HFFc6 (cell line): ENCODE measurements at regions not wholly inside any gene's neighbourhood (a gene's known extent, or its start where the extent isn't known, plus 50 kb on each side); places are given as distances from the start of the nearest gene placed in this dataset.
"Not testable (repeated sequence)": the region's sequence is repeated elsewhere in the genome, so short reads cannot be mapped to it uniquely, and the experiment has no call there.

Source experiments
- DNase-seq: peaks from one replicate; pipeline ENCODE4 v3.0.0-alpha.2; 2018
- H3K27ac Mint-ChIP-seq: 2 replicates; pipeline ENCODE4 v1.8.0; 2020; ENCODE audit warnings: mild to moderate bottlenecking, mixed read lengths
- H3K27me3 Mint-ChIP-seq: 2 replicates; pipeline ENCODE4 v1.8.0; 2021; ENCODE audit warnings: mild to moderate bottlenecking, moderate library complexity, mixed read lengths; ENCODE audit not compliant: insufficient read depth
- H3K36me3 Mint-ChIP-seq: 2 replicates; pipeline ENCODE4 v1.8.0; 2021; ENCODE audit warnings: low read depth, mixed read lengths
- H3K4me1 Mint-ChIP-seq: 2 replicates; pipeline ENCODE4 v1.8.0; 2020; ENCODE audit warnings: low read depth, mixed read lengths
- H3K4me3 Mint-ChIP-seq: 2 replicates; pipeline ENCODE4 v1.8.0; 2020; ENCODE audit warnings: mild to moderate bottlenecking, moderate library complexity, mixed read lengths
- H3K9me3 Mint-ChIP-seq: 2 replicates; pipeline ENCODE4 v1.8.0; 2020; ENCODE audit warnings: mild to moderate bottlenecking, mixed read lengths
- TF ChIP-seq, protein P1 (sequence below): fragments of 200-600 bp; sonication (generic); IDR thresholded peaks from 2 replicates; pipeline ENCODE4 v1.5.0; 2021; ENCODE audit warnings: antibody characterized with exemption, mild to moderate bottlenecking

DNA sequence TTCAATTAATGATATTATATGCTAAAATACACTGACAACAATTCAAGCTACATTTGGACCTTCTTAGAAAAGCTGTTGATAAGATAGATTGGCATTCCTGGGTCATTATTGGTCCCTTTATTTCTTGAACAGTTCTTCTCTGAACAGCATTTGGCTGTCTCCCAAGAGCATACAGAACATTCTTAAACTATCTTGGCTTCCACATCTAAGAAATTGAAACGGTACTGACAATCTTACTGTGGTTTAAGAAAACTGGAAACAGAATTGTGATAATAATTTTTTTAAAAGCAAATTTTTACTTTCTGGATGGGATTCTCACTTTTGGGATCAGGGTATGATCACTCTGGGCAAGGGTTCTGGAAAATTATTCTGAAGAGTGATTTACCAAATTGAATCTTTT lies 161.7 kb upstream of the ZNF385D start:
- no peaks in the 10 kb centered on the region; the same call in 1 of the 2 replicates for H3K27me3 Mint-ChIP-seq
- H3K4me3 Mint-ChIP-seq, result no peak overlapping the region
- peak; percentile 7 for DNase-seq
- TF ChIP-seq, protein P1, sequence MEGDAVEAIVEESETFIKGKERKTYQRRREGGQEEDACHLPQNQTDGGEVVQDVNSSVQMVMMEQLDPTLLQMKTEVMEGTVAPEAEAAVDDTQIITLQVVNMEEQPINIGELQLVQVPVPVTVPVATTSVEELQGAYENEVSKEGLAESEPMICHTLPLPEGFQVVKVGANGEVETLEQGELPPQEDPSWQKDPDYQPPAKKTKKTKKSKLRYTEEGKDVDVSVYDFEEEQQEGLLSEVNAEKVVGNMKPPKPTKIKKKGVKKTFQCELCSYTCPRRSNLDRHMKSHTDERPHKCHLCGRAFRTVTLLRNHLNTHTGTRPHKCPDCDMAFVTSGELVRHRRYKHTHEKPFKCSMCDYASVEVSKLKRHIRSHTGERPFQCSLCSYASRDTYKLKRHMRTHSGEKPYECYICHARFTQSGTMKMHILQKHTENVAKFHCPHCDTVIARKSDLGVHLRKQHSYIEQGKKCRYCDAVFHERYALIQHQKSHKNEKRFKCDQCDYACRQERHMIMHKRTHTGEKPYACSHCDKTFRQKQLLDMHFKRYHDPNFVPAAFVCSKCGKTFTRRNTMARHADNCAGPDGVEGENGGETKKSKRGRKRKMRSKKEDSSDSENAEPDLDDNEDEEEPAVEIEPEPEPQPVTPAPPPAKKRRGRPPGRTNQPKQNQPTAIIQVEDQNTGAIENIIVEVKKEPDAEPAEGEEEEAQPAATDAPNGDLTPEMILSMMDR, result no peak
- H3K4me1 Mint-ChIP-seq, result peaks cover 19% of the 10 kb centered on the region; the same call in 1 of the 2 replicates
- H3K36me3 Mint-ChIP-seq, result no peaks in the 10 kb centered on the region
- H3K9me3 Mint-ChIP-seq, result no peaks in the 10 kb centered on the region
- no peak overlapping the region for H3K27ac Mint-ChIP-seq

DNA sequence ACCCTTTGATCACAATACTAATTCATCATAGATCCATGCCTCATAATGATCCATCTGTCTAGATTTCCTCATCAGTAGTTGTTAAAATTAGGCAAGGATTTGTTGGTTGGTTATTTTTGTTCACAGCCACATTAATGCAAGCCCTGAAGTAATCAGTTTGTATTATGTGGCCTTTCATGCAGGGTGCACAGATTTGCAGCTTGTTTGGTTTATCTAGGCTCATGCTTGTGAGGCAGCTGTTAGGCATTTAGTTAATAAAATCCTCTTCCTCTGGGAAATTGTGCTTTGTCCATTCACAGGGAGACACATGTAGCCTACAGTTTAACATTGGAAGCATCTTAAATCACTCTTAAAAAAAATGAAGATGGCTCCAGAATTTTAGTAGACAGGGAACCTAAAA lies 162.8 kb upstream of the ZNF385D start:
- TF ChIP-seq, protein P1, result no peak

DNA sequence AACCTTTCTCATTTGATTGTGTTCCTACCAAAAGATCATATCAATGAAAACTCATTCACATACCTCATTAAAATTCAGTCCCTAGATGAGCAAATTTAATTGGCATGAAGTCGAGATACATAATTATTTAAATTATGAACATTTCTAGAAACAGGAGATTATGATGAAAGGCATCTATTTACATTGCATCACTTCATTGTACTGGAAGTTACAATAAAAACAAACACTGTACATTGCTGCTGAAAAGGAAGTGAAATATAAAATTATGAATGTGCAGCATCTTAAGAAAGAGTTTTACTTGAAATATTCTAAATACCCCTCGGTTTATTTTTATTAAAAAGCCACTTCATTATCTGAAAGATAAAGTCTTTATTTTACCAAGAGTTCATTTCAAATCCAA lies 163.4 kb upstream of the ZNF385D start:
- no peak for DNase-seq
- H3K4me1 Mint-ChIP-seq, result peaks cover 31% of the 10 kb centered on the region; the same call in 1 of the 2 replicates
- H3K36me3 Mint-ChIP-seq, result no peaks in the 10 kb centered on the region
- H3K27me3 Mint-ChIP-seq, result no peaks in the 10 kb centered on the region
- H3K4me3 Mint-ChIP-seq, result no peak overlapping the region
- H3K9me3 Mint-ChIP-seq, result no peaks in the 10 kb centered on the region
- H3K27ac Mint-ChIP-seq, result no peak overlapping the region; the same call in 1 of the 2 replicates
- TF ChIP-seq, protein P1, result no peak

More for the DNA sequence above, 162.8 kb upstream of the ZNF385D start:
- H3K36me3 Mint-ChIP-seq, result no peaks in the 10 kb centered on the region
- no peak overlapping the region; the same call in 1 of the 2 replicates for H3K27ac Mint-ChIP-seq
- DNase-seq, result peak; percentile 66
- no peaks in the 10 kb centered on the region for H3K9me3 Mint-ChIP-seq
- no peaks in the 10 kb centered on the region for H3K27me3 Mint-ChIP-seq
- peaks cover 24% of the 10 kb centered on the region; the same call in 1 of the 2 replicates for H3K4me1 Mint-ChIP-seq
- H3K4me3 Mint-ChIP-seq, result no peak overlapping the region; the same call in 1 of the 2 replicates

DNA sequence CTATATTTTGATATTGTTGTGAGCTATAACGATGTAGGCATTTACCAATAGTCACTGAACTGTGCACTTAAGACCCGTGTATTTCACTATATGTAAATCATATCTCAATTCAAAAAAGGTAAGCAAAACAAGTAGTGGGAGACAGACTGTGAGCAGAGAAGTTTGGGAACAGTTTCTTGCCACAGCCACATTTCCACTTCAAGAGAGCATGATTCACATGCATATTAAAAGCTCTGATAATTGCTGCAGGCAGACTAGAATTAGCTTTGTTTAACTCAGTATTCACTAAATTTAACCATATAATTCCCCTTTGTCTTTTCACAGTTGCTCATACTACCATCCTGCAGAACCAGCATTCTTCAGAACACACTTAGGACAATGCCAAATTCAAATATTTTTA lies 168.4 kb upstream of the ZNF385D start:
- Mint-ChIP-seq H3K4me3 (no peak overlapping the region), H3K27me3 (no peaks in the 10 kb centered on the region), H3K36me3 (no peaks in the 10 kb centered on the region), H3K27ac (no peak overlapping the region; the same call in 1 of the 2 replicates), H3K4me1 (peaks cover 38% of the 10 kb centered on the region; the same call in 1 of the 2 replicates), H3K9me3 (peaks cover 12% of the 10 kb centered on the region; the same call in 1 of the 2 replicates)
- TF ChIP-seq, protein P1, result no peak
- DNase-seq, result peak; percentile 6

DNA sequence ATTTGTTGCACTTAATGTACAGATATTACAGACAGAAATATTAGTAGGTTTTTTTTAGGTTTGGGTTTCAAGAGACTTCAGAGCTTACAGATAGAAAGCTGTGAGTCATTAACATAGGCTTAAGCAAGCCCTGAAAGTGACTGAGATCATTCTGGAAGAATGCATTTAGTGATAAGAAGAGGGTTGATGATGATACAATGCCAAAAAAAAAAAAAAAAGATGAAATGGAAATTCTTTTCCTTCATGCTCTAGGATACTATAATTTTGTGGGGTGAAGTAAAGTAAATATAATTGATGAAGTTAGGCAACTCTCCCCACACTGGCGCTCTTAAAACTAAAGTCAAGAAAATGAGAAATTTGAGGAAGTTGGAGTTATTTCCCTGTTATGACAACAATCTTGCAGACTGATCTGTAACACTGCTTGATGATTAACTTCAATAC lies 169.4 kb upstream of the ZNF385D start:
- peaks cover 12% of the 10 kb centered on the region; the same call in 1 of the 2 replicates for H3K9me3 Mint-ChIP-seq
- peak overlapping the region; percentile 82; the same call in 1 of the 2 replicates for H3K27ac Mint-ChIP-seq

DNA sequence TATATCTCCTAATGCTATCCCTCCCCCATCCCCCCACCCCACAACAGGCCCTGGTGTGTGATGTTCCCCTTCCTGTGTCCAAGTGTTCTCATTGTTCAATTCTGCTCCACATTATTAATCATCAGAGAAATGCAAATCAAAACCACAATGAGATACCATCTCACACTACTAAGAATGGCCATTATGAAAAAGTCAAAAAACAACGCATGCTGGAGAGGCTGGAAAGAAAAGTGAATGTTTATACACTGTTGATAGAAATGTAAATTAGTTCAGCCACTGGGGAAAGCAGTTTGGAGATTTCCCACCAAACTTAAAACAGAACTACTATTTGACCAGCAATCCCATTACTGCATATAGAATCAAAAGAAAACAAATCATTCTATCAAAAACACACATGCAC lies 172.1 kb upstream of the ZNF385D start:
- H3K36me3 Mint-ChIP-seq, H3K27me3 Mint-ChIP-seq, DNase-seq: not testable (repeated sequence)

More for the DNA sequence above, 169.4 kb upstream of the ZNF385D start:
- Mint-ChIP-seq H3K4me3 (peak overlapping the region; percentile 21; the same call in 1 of the 2 replicates), H3K4me1 (peaks cover 34% of the 10 kb centered on the region; the same call in 1 of the 2 replicates), H3K27me3 (no peaks in the 10 kb centered on the region), H3K36me3 (no peaks in the 10 kb centered on the region)
- TF ChIP-seq, protein P1, result no peak
- peak; percentile 84 for DNase-seq

More for the DNA sequence above, 172.1 kb upstream of the ZNF385D start:
- not testable (repeated sequence) for H3K27ac Mint-ChIP-seq, H3K4me3 Mint-ChIP-seq
- H3K9me3 Mint-ChIP-seq, result peaks cover 12% of the 10 kb centered on the region; the same call in 1 of the 2 replicates
- peaks cover 34% of the 10 kb centered on the region; the same call in 1 of the 2 replicates for H3K4me1 Mint-ChIP-seq
